ENCODE measurements at regions not wholly inside any gene's neighbourhood (a gene's known extent, or its start where the extent isn't known, plus 50 kb on each side); places are given as distances from the start of the nearest gene placed in this dataset.

- Histone ChIP-seq H3K4me1 (ENCODE audit: low read depth) (no peaks in the 10 kb centered on the region), H3K9me3 (no peaks in the 10 kb centered on the region), H3K4me3 (no peak overlapping the region), H3K36me3 (ENCODE audit: low read depth) (no peaks in the 10 kb centered on the region)
- DNase-seq (no peak), ATAC-seq (no peak)
- no peak for TF ChIP-seq CTCF (IDR thresholded peaks at IDR 0.05)
- intact Hi-C loops (cut with DNase I, micrococcal nuclease): no loop called here
Observed at GRCh38 chr2:64847930-64848329, 141.3 kb upstream of the SLC1A4 start.

GRCh38 chr2:64848363-64848762, 140.8 kb upstream of the SLC1A4 start:
- no peak for ATAC-seq
- no peaks in the 10 kb centered on the region for H3K36me3 ChIP-seq (ENCODE audit: low read depth)
- intact Hi-C loops (cut with DNase I, micrococcal nuclease): no loop called here

GRCh38 chr2:64848945-64849344, 140.3 kb upstream of the SLC1A4 start:
- Histone ChIP-seq H3K36me3 (ENCODE audit: low read depth) (no peaks in the 10 kb centered on the region), H3K4me3 (no peak overlapping the region), H3K9me3 (no peaks in the 10 kb centered on the region), H3K4me1 (ENCODE audit: low read depth) (no peaks in the 10 kb centered on the region)
- intact Hi-C loops (cut with DNase I, micrococcal nuclease): no loop called here
- ATAC-seq: no peak
- no peak for DNase-seq
- no peak for TF ChIP-seq CTCF (IDR thresholded peaks at IDR 0.05)

More at GRCh38 chr2:64848363-64848762, 140.8 kb upstream of the SLC1A4 start:
- no peak for TF ChIP-seq CTCF (IDR thresholded peaks at IDR 0.05)
- Histone ChIP-seq H3K4me1 (ENCODE audit: low read depth) (no peaks in the 10 kb centered on the region), H3K4me3 (no peak overlapping the region), H3K9me3 (no peaks in the 10 kb centered on the region)
- DNase-seq: no peak

GRCh38 chr2:64850642-64851041, 138.6 kb upstream of the SLC1A4 start:
- H3K4me3 ChIP-seq: no peak overlapping the region
- no peaks in the 10 kb centered on the region for H3K9me3 ChIP-seq
- ATAC-seq: no peak
- intact Hi-C loops (cut with DNase I, micrococcal nuclease): no loop called here
- no peak for DNase-seq
- H3K4me1 ChIP-seq (ENCODE audit: low read depth): no peaks in the 10 kb centered on the region
- no peaks in the 10 kb centered on the region for H3K36me3 ChIP-seq (ENCODE audit: low read depth)
- no peak for TF ChIP-seq CTCF (IDR thresholded peaks at IDR 0.05)

- Histone ChIP-seq H3K4me1 (ENCODE audit: low read depth) (no peaks in the 10 kb centered on the region), H3K9me3 (no peaks in the 10 kb centered on the region), H3K4me3 (no peak overlapping the region), H3K36me3 (ENCODE audit: low read depth) (no peaks in the 10 kb centered on the region)
- ATAC-seq (peak; percentile 24), DNase-seq (no peak)
- intact Hi-C loops (cut with DNase I, micrococcal nuclease): no loop called here
- no peak for TF ChIP-seq CTCF (IDR thresholded peaks at IDR 0.05)
Observed at GRCh38 chr2:64852771-64853241, 136.4 kb upstream of the SLC1A4 start.

GRCh38 chr2:64853306-64853705, 135.9 kb upstream of the SLC1A4 start:
- peaks cover 4% of the 10 kb centered on the region for H3K4me1 ChIP-seq (ENCODE audit: low read depth)
- intact Hi-C loops (cut with DNase I, micrococcal nuclease): no loop called here
- no peak overlapping the region for H3K4me3 ChIP-seq
- DNase-seq (no peak), ATAC-seq (no peak)
- TF ChIP-seq CTCF (IDR thresholded peaks at IDR 0.05): no peak
- H3K9me3 ChIP-seq: no peaks in the 10 kb centered on the region
- H3K36me3 ChIP-seq (ENCODE audit: low read depth): no peaks in the 10 kb centered on the region

All from mucosa of descending colon (tissue), 3 donors.